DMS153 (cell line): ENCODE measurements at regions not wholly inside any gene's neighbourhood (a gene's known extent, or its start where the extent isn't known, plus 50 kb on each side); places are given as distances from the start of the nearest gene placed in this dataset.
"Not testable (repeated sequence)": the region's sequence is repeated elsewhere in the genome, so short reads cannot be mapped to it uniquely, and the experiment has no call there.

Experiments
- DNase-seq: peaks from one replicate; lab custom pipeline; 2025; lab: John Stamatoyannopoulos, UW

DNA sequence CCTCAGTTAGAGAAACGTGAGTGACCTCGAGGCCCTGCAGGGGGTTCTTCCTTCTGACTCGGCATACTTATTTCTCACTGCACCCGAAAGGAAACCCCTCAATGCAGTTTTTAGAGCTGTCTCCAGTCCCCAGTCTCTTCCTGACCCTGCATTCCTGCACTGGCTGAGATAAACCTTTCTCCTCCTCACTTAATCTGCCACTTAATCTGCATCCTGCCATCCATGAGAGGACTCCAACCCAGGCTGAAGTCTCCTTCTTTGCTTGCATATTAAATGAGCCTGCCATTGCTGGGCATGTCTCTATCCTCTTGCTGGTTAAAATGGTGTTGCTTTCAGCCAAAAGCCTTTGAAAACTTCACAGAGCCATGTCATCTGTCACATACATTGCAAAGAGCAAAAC, 125.6 kb upstream of the GATA6 start:
- no peak for DNase-seq

DNA sequence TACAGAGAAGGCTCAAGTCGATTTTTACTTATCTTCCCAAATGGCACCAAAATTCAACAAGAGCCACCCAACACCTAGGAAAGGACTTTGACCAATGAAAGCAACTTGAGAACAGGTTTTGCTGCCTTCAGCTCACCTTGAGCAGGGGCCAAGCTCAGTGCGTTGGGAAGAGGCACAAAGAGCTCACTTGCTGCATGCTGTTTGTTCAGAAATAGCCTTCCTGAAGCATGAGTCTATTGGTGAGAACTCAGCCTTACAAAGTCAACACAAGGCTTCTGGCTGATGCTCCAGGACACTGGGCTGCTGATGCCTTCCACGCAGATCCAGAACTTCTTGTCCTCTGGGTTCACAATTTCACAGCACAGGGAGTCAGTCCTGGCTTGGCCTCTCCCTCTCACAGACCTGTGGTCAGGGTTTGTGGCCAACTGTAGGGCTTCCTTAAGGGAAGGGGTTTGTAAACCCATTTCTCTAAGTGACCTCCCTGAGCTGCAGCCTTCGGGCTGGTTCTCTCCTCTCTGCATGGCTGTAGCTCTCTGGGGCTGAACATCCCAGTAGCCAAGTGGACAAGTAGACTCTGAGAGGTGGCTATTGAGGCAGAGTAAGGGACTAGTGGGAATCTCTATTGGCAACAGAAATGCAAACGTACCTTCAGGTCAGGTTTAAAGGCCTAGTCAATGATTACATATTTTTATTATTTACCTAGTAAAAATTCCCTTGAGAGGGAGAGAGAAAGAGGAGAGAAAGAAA, 124.7 kb upstream of the GATA6 start:
- DNase-seq = no peak

DNA sequence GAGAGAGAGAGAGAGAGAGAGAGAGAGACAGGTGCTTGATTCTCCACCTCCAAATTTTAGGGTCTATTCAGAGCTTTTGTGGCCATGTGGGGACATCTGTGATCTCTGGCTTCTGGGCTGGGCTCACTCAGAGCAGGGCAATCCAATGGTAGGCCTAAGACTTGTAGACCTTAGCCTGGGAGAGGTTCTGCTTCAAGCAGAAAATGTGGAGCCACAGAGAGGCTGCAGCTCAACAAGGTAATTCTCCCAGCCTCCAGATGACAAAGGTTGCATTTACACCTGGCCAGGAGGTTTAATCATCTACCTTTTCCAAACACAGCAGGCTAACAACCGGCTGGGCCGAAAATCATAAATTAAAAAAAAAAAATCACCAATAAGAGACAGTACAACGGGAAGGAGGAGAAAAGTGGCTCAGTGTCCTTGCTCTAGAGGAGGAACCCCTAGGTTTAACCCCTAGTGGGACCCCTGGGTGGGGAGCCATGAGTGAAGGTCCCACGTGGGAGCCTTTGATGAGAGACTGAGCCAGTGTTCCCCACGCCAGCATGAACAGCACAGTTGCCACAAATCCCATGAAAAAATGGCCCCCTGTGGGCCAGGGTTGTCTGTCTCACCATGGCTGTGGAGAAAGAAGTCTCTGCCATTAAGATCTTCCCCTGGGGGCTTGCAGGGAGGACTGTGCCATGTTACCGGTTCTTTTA, 124.0 kb upstream of the GATA6 start:
- no peak for DNase-seq

GRCh38 chr18:22046473-22046872, 122.9 kb upstream of the GATA6 start:
- DNase-seq = no peak

GRCh38 chr18:22047485-22047884, 121.9 kb upstream of the GATA6 start:
- no peak for DNase-seq

DNA sequence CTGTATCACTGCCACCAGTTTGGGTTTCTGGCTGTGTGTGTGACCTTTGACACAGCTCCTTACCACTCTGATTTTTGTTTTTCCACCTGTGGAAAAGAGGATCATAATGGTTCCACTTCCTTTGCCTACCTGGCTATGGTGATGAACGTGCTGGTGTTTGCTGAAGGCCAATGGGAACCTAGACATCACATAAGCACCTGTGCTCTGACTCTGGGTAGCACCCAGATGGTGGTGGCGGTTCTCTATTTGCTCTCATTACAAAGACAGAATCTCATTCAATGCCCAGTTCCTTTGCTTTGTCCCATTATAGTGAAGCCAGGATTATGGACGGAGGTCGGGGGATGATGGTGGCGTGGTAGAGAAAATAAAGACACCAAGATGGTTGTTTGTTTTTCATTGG, 121.2 kb upstream of the GATA6 start:
- DNase-seq = no peak

- DNase-seq = no peak
Observed at GRCh38 chr18:22048932-22049615, 120.3 kb upstream of the GATA6 start.

GRCh38 chr18:22052405-22053105, 116.8 kb upstream of the GATA6 start:
- DNase-seq = no peak

DNA sequence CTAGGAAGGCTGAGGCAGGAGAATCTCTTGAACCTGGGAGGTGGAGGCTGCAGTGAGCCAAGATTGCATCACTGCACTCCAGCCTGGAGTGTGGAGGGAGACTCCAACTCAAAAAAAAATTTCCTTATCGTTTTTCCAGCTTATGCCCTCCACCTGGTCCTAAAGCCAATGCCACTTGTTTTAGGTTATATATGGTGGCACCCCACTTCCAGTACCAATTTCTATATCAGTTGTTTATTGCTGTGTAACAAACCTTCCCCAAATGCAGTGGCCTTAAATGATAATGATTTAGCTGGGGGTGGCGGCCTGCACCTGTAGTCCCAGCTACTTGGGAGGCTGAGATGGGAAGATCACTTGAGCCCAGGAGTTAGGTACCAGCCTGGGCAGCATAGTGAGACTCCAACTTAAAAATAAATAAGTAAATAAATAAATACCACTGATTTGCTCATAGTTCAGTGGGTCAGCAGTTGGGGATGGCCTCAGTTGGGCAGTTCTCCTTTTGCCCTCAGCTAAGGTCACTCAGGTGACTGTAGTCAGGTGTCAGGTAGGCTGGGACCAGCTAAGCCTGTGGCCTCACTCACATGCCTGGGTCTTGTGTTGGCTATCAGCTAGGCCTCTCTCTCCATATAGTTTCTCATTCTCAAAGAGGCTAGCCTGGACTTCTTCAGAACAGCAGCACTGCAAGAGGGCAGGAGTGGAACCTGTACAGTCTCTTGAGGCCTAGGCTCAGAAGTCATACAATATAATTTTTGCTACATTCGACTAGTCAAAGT, 113.7 kb upstream of the GATA6 start:
- no peak for DNase-seq

DNA sequence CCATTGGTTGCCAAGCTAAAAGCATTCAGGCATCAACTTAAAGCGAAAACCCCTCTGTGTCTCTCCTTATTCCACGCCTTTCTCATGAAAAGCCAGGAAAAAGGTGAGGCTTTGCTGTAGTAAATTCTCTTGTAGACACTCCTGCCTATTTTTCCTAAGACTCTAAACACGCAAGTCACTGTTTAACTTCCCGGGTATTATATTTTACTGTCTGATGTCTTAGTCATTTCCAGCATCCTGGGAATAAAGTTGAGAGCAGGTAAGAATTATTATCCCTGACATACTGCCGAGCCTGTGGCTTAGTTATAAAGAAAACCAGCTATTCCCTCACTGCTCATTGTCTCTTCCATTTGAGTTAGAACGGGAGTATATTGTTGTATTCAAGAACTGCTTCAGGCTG, 112.4 kb upstream of the GATA6 start:
- no peak for DNase-seq

GRCh38 chr18:22057908-22058527, 111.4 kb upstream of the GATA6 start:
- no peak for DNase-seq

GRCh38 chr18:22060361-22060760, 109.0 kb upstream of the GATA6 start:
- no peak for DNase-seq

DNA sequence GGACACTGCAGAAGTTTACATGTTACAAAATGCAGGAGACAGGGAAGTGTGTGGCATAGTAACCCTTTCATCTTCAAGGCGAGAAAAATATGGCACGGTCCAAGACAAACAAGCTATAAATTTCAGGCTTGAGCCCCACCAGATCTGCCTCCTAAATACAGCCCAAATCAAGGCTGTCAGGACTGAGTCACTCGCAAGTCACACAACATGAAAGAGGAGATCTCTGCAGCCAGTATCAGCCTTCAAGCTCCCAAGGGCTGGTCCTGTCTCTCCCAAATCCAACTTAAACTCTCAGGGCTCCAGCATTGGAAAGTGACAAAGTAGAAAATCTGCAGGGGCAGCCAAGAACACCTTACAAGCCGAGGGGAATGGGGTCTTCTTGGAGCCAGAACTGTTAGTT, 106.3 kb upstream of the GATA6 start:
- no peak for DNase-seq

- DNase-seq = no peak
Observed at GRCh38 chr18:22063672-22064071, 105.7 kb upstream of the GATA6 start.

DNA sequence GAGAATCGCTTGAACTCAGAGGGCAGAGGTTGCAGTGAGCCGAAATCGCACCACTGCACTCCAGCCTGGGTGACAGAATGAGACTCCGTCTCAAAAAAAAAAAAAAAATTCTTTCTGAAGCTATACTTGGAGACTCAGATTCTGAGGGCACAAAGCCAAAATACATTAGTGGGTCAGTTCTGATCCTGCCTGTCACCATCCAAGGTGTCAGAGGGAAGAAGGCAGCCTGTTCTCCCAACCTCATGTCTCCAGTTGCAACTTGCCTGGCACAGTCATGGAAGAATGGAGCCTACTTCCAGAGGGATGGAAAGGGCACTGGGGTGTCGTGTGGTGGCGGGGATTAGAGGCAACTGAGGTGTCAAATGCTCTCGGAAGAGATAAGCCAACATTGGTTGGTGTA, 104.8 kb upstream of the GATA6 start:
- no peak for DNase-seq

DNA sequence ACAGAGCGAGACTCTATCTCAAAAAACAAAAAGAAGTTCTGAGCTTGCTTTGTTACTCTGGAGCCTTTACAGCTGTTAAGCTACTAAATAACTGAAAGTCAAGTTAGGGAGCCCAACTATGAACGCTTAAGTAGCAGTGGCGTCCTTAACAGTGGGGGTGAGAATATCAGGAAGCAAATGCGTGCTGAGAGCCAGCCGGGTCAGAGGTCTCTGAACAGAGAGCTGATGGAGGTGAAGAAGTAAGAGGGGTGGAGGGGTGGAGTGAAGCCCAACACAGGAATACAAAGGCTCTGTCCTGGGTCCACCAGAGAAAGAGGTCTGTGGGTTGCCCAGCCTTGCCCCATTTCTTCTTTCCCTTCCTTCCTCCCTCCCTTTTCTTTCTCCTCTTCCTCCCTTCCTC, 104.1 kb upstream of the GATA6 start:
- DNase-seq = no peak

DNA sequence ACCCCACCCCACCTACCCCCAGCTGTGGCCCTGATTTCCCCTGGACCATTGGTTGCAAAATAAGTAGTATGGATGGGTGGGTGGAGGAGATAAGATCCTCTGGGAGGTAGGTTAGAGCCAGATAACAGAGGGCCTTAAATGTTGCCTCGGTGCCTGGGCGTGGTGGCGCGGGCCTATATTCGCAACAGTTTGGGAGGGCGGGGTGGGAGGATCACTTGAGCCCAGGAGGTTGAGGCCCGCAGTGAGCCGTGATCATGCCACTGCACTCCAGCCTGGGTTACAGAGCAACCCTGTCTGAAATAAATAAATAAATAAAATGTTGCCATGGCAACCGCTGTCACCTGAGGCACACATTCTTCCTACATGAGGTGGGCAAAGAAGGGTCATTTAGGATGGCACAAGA, 103.3 kb upstream of the GATA6 start:
- DNase-seq = no peak

GRCh38 chr18:22067109-22067508, 102.3 kb upstream of the GATA6 start:
- DNase-seq = no peak

- DNase-seq = no peak
Observed at GRCh38 chr18:22067682-22068081, 101.7 kb upstream of the GATA6 start.

DNA sequence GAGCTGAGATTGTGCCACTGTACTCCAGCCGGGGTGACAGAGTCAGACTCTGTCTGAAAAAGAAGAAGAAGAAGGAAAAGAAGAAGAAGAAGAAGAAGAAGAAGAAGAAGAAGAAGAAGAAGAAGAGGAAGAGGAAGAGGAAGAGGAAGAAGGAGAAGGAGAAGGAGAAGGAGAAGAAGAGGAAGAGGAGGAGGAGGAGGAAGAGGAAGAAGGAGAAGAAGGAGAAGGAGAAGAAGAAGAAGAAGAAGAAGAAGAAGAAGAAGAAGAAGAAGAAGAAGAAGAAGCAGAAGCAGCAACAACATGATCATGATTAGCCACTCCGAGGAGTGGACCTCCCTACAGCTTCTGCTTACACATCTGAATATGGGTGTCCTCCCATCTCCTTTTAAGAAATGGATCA, 100.6 kb upstream of the GATA6 start:
- DNase-seq = not testable (repeated sequence)

DNA sequence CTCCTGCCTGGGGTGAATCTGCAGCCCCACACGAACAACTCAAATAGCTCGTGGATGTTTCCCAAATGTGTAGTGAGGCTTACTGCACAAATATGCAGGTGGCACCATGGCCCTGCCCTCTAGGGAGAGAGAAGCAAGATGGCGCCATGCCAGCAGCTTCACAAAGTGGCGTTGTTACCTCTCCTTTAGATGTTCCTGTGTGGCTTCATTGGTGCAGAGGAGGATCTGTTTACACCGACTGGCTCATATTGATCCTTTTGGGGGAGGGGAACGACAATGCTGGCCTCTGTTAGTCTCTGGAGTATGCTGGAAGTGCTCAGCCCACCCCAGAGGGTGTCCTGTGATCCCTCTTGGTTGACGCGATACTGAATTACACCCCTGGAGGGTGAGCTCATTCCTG, 99.5 kb upstream of the GATA6 start:
- no peak for DNase-seq
